A673 (cell line): ENCODE measurements at regions not wholly inside any gene's neighbourhood (a gene's known extent, or its start where the extent isn't known, plus 50 kb on each side); places are given as distances from the start of the nearest gene placed in this dataset.

Experiments used
- BruUV-seq: library from RNA; stranded (reverse); fragments of 400-500 nt; replicated peaks from 2 replicates; lab custom pipeline; 2021; lab: Mats Ljungman, UMichigan
- CTCF ChIA-PET: fragments of 300-600 bp; sonication (Branson Sonifier 250); formaldehyde crosslinking; loops from one replicate; lab custom pipeline; 2022; ENCODE audit warnings: antibody characterized with exemption; lab: Charles Lee
- POLR2A ChIA-PET: fragments of 300-600 bp; sonication (Branson Sonifier 250); formaldehyde crosslinking; loops from one replicate; lab custom pipeline; 2022; ENCODE audit warnings: antibody characterized with exemption; ENCODE audit not compliant: low non-redundant PET; lab: Charles Lee
- DNase-seq: peaks from one replicate; pipeline ENCODE4 v3.0.0-alpha.2; 2015; ENCODE audit warnings: low spot score
- H3K27ac ChIP-seq: fragments of 200-600 bp; sonication (generic); 2 replicates; pipeline ENCODE4 v1.5.1; 2016; ENCODE audit warnings: mixed run types, low read depth, mild to moderate bottlenecking, mixed read lengths, antibody characterized with exemption, low read length; ENCODE audit not compliant: poor library complexity, severe bottlenecking
- H3K27me3 ChIP-seq: fragments of 200-600 bp; sonication (generic); replicated peaks from 2 replicates; pipeline ENCODE4 v1.6.1; 2017; ENCODE audit warnings: mixed run types, low read depth, mild to moderate bottlenecking, mixed read lengths, antibody characterized with exemption, low read length; ENCODE audit not compliant: insufficient read depth, poor library complexity
- H3K36me3 ChIP-seq: fragments of 200-600 bp; sonication (generic); 2 replicates; pipeline ENCODE4 v1.6.1; 2016; ENCODE audit warnings: mixed run types, mild to moderate bottlenecking, mixed read lengths, antibody characterized with exemption, low read length; ENCODE audit not compliant: insufficient read depth, poor library complexity, severe bottlenecking
- H3K4me1 ChIP-seq: fragments of 200-600 bp; sonication (generic); 2 replicates; pipeline ENCODE4 v1.6.1; 2017; ENCODE audit warnings: mixed run types, mild to moderate bottlenecking, mixed read lengths, antibody characterized with exemption, low read length; ENCODE audit not compliant: insufficient read depth, poor library complexity, severe bottlenecking
- H3K4me3 ChIP-seq: fragments of 200-600 bp; sonication (generic); 2 replicates; pipeline ENCODE4 v1.5.1; 2016; ENCODE audit warnings: low read depth, mixed run types, mild to moderate bottlenecking, mixed read lengths, low read length; ENCODE audit not compliant: poor library complexity, severe bottlenecking
- H3K9me3 ChIP-seq: fragments of 200-600 bp; sonication (generic); 2 replicates; pipeline ENCODE4 v1.6.1; 2016; ENCODE audit warnings: mixed run types, low read depth, mild to moderate bottlenecking, mixed read lengths, antibody characterized with exemption, low read length; ENCODE audit not compliant: poor library complexity, severe bottlenecking
- CTCF ChIP-seq: fragments of 300-800, 200-600 bp; sonication (generic); conservative IDR thresholded peaks from 2 replicates; pipeline ENCODE4 v1.5.1; 2017; ENCODE audit warnings: low read depth, mild to moderate bottlenecking, antibody characterized with exemption, low read length, moderate library complexity, mixed read lengths
- EZH2 ChIP-seq: fragments of 200-600 bp; sonication (generic); IDR thresholded peaks from 2 replicates; pipeline ENCODE4 v1.6.1; 2017; ENCODE audit warnings: borderline replicate concordance, low read depth, mild to moderate bottlenecking, mixed read lengths, antibody characterized with exemption, low read length; ENCODE audit not compliant: poor library complexity, severe bottlenecking
- intact Hi-C: fragments of 100-400 bp; cut with micrococcal nuclease; formaldehyde crosslinking; loops from one replicate; pipeline ENCODE4 v1.10.0; 2022; ENCODE audit not compliant: unreplicated experiment

DNA sequence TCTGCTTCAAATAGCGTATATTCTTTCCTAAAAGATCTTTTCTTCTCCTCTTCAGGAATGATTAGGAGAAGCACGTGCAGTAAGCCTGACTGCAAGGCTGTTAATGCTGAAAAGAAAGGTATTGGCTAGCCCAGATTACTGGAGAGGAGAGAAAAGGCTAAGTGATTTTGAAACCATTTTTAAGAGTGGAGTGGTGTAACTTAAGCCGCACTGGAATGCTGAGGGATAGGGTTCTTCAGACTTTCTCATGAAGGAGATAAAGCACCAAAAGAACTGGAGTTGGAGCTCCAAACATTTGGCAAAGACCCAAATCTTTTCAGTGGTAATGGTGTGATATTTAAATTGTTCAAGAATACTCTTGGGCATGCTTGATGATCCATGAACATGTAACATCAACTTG, 388.3 kb downstream of the COG6 start:
- no peak for TF ChIP-seq CTCF
- TF ChIP-seq EZH2: no peak
- Histone ChIP-seq H3K27me3 (peaks cover 17% of the 10 kb centered on the region), H3K27ac (no peak overlapping the region), H3K4me1 (no peaks in the 10 kb centered on the region), H3K36me3 (no peaks in the 10 kb centered on the region), H3K4me3 (no peak overlapping the region), H3K9me3 (no peaks in the 10 kb centered on the region)
- no peak for DNase-seq
- POLR2A ChIA-PET: no interaction called here
- intact Hi-C loops: no loop called here
- BruUV-seq: no TSS peak
- CTCF ChIA-PET: no interaction called here

- H3K27me3 ChIP-seq: peaks cover 17% of the 10 kb centered on the region
- CTCF ChIA-PET: no interaction called here
- no peaks in the 10 kb centered on the region for H3K4me1 ChIP-seq
- POLR2A ChIA-PET: no interaction called here
- no peak for DNase-seq
- no peak overlapping the region for H3K27ac ChIP-seq
- no peak for TF ChIP-seq EZH2
- no peaks in the 10 kb centered on the region for H3K36me3 ChIP-seq
- BruUV-seq: no TSS peak
- no peaks in the 10 kb centered on the region for H3K9me3 ChIP-seq
- H3K4me3 ChIP-seq: no peak overlapping the region
- intact Hi-C loops: no loop called here
Measured at GRCh38 chr13:40047322-40047771, 391.9 kb downstream of the COG6 start.

- H3K4me1 ChIP-seq: no peaks in the 10 kb centered on the region
- ChIA-PET CTCF (no interaction called here), POLR2A (no interaction called here)
- TF ChIP-seq EZH2: no peak
- no peak for TF ChIP-seq CTCF
- intact Hi-C loops: no loop called here
- no peak for DNase-seq
- H3K36me3 ChIP-seq: no peaks in the 10 kb centered on the region
- H3K27me3 ChIP-seq: peaks cover 13% of the 10 kb centered on the region
- BruUV-seq: no TSS peak
- H3K9me3 ChIP-seq: no peaks in the 10 kb centered on the region
- no peak overlapping the region for H3K27ac ChIP-seq
- H3K4me3 ChIP-seq: no peak overlapping the region
Measured at GRCh38 chr13:40048551-40048950, 393.1 kb downstream of the COG6 start.

- no peak for DNase-seq
- no peak overlapping the region for H3K4me3 ChIP-seq
- no TSS peak for BruUV-seq
- intact Hi-C loops: no loop called here
- POLR2A ChIA-PET: no interaction called here
- TF ChIP-seq CTCF: no peak
- no peak for TF ChIP-seq EZH2
- no peak overlapping the region for H3K27ac ChIP-seq
- H3K9me3 ChIP-seq: no peaks in the 10 kb centered on the region
- H3K27me3 ChIP-seq: no peaks in the 10 kb centered on the region
- CTCF ChIA-PET: no interaction called here
- no peaks in the 10 kb centered on the region for H3K36me3 ChIP-seq
- H3K4me1 ChIP-seq: no peaks in the 10 kb centered on the region
Measured at GRCh38 chr13:40052954-40053353, 397.5 kb downstream of the COG6 start.
